Upper lobe of right lung (tissue), 1 donor: ENCODE measurements at regions not wholly inside any gene's neighbourhood (a gene's known extent, or its start where the extent isn't known, plus 50 kb on each side); places are given as distances from the start of the nearest gene placed in this dataset.

Experiments used
- ATAC-seq: fragments of 200-7000 bp; cut with Tn5 transposase; one replicate; pipeline ENCODE4 v1.9.1; 2020; ENCODE audit warnings: mild to moderate bottlenecking, moderate library complexity
- DNase-seq: peaks from one replicate; pipeline ENCODE4 v3.0.0-alpha.2; 2020
- H3K27ac ChIP-seq: fragments of 200-600 bp; one replicate; pipeline ENCODE4 v1.8.0; 2022
- H3K27me3 ChIP-seq: fragments of 200-600 bp; one replicate; pipeline ENCODE4 v1.8.0; 2022; ENCODE audit warnings: mild to moderate bottlenecking
- H3K36me3 ChIP-seq: fragments of 200-600 bp; one replicate; pipeline ENCODE4 v1.8.0; 2022
- H3K4me1 ChIP-seq: fragments of 200-600 bp; one replicate; pipeline ENCODE4 v1.8.0; 2022
- H3K4me3 ChIP-seq: fragments of 200-600 bp; one replicate; pipeline ENCODE4 v1.8.0; 2022; ENCODE audit warnings: mild to moderate bottlenecking
- H3K9me3 ChIP-seq: fragments of 200-600 bp; one replicate; pipeline ENCODE4 v1.8.0; 2022
- intact Hi-C: fragments of 100-400 bp; cut with DNase I; formaldehyde crosslinking; loops from one replicate; pipeline ENCODE4 v1.11.0; 2022
- TF ChIP-seq, protein P1 (sequence below): fragments of 200-600 bp; IDR thresholded peaks from one replicate; pipeline ENCODE4 v1.8.0; 2022; ENCODE audit warnings: antibody characterized with exemption
- donor health status: DM: no; HTN: yes; CAD: no; lungs with severe emphysema.

DNA sequence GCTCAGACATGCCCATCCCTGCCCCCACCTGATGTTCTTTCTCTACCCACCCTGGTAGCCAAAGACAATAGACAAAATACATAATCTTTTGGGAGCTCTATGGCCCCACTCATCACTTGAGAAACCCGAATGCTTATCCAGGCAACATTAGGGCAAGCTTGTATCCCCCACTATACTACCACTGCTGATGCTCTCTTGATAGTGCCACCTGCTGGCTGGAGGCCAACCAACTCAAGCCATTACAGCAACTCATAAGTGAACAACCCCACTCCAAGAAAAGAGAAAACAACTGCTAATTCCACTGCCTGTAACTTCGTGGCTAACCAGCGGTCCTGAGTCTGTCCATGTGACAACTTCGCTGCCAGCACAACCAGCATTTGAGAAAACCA is 342.5 kb upstream of the TGFBR2 start:
- H3K27ac ChIP-seq = no peak overlapping the region
- intact Hi-C loops = no loop called here
- H3K4me3 ChIP-seq = no peak overlapping the region
- peaks cover 27% of the 10 kb centered on the region for H3K4me1 ChIP-seq
- no peaks in the 10 kb centered on the region for H3K9me3 ChIP-seq
- DNase-seq (no peak), ATAC-seq (no peak)
- no peaks in the 10 kb centered on the region for H3K27me3 ChIP-seq
- TF ChIP-seq, protein P1, sequence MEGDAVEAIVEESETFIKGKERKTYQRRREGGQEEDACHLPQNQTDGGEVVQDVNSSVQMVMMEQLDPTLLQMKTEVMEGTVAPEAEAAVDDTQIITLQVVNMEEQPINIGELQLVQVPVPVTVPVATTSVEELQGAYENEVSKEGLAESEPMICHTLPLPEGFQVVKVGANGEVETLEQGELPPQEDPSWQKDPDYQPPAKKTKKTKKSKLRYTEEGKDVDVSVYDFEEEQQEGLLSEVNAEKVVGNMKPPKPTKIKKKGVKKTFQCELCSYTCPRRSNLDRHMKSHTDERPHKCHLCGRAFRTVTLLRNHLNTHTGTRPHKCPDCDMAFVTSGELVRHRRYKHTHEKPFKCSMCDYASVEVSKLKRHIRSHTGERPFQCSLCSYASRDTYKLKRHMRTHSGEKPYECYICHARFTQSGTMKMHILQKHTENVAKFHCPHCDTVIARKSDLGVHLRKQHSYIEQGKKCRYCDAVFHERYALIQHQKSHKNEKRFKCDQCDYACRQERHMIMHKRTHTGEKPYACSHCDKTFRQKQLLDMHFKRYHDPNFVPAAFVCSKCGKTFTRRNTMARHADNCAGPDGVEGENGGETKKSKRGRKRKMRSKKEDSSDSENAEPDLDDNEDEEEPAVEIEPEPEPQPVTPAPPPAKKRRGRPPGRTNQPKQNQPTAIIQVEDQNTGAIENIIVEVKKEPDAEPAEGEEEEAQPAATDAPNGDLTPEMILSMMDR = no peak
- no peaks in the 10 kb centered on the region for H3K36me3 ChIP-seq

GRCh38 chr3:30266524-30266923 is 339.9 kb upstream of the TGFBR2 start:
- Histone ChIP-seq H3K4me1 (peaks cover 19% of the 10 kb centered on the region), H3K27me3 (no peaks in the 10 kb centered on the region), H3K27ac (no peak overlapping the region), H3K36me3 (no peaks in the 10 kb centered on the region), H3K4me3 (no peak overlapping the region), H3K9me3 (no peaks in the 10 kb centered on the region)
- intact Hi-C loops = no loop called here
- DNase-seq = no peak
- TF ChIP-seq, protein P1 = no peak
- no peak for ATAC-seq

DNA sequence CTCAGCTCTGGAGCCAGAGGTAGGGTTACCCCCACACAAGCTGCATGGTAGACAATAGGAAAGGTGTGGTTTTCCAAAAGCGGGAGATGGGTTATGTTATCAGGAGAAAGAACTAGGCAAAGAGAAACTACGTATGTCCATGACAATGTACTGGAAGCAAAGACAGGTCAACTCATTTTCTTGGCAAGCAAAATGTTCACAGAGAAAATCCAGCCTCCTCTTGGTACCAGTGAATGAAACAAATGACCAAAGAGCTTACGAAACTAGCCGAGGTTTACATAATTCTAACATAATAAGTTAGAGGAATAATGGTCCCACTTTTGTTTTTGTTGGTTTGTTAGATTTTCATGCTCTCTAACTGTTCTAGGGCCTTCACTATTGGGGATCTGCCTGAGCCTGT is 338.1 kb upstream of the TGFBR2 start:
- H3K27me3 ChIP-seq = no peaks in the 10 kb centered on the region
- no peaks in the 10 kb centered on the region for H3K36me3 ChIP-seq
- TF ChIP-seq, protein P1 = no peak
- DNase-seq (no peak), ATAC-seq (no peak)
- H3K4me3 ChIP-seq = no peak overlapping the region
- H3K4me1 ChIP-seq = peaks cover 3% of the 10 kb centered on the region
- H3K9me3 ChIP-seq = no peaks in the 10 kb centered on the region
- no peak overlapping the region for H3K27ac ChIP-seq
- intact Hi-C loops = no loop called here

- no peaks in the 10 kb centered on the region for H3K4me1 ChIP-seq
- TF ChIP-seq, protein P1 = no peak
- intact Hi-C loops = no loop called here
- no peak overlapping the region for H3K4me3 ChIP-seq
- H3K36me3 ChIP-seq = no peaks in the 10 kb centered on the region
- H3K9me3 ChIP-seq = no peaks in the 10 kb centered on the region
- H3K27ac ChIP-seq = no peak overlapping the region
- H3K27me3 ChIP-seq = no peaks in the 10 kb centered on the region
- DNase-seq (no peak), ATAC-seq (peak; percentile 63)
Measured at GRCh38 chr3:30269751-30270445, 336.5 kb upstream of the TGFBR2 start.

DNA sequence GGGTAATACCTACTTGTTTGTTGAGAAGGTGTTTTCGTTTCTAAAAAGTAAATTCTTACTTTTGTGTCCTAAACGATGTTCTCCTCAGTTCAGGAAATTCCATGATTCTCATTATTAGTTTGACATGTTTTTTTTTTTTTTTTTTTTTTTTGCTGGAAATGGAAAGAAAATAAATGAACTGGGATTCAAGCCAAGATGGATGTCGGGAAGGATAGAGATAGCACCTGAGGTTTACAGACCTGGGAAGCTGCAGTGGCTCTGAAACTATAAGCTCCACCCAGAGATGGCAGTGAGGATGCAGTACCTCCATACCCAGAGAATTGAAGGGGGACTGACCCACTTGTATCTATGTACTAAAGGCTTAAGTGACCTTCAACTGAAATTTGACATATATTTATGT is 334.6 kb upstream of the TGFBR2 start:
- H3K27ac ChIP-seq = no peak overlapping the region
- no peaks in the 10 kb centered on the region for H3K4me1 ChIP-seq
- DNase-seq = no peak
- no peak for ATAC-seq
- H3K36me3 ChIP-seq = no peaks in the 10 kb centered on the region
- H3K4me3 ChIP-seq = no peak overlapping the region
- TF ChIP-seq, protein P1 = no peak
- H3K27me3 ChIP-seq = no peaks in the 10 kb centered on the region
- intact Hi-C loops = no loop called here
- no peaks in the 10 kb centered on the region for H3K9me3 ChIP-seq
